ENCODE measurements at regions not wholly inside any gene's neighbourhood (a gene's known extent, or its start where the extent isn't known, plus 50 kb on each side); places are given as distances from the start of the nearest gene placed in this dataset.

DNA sequence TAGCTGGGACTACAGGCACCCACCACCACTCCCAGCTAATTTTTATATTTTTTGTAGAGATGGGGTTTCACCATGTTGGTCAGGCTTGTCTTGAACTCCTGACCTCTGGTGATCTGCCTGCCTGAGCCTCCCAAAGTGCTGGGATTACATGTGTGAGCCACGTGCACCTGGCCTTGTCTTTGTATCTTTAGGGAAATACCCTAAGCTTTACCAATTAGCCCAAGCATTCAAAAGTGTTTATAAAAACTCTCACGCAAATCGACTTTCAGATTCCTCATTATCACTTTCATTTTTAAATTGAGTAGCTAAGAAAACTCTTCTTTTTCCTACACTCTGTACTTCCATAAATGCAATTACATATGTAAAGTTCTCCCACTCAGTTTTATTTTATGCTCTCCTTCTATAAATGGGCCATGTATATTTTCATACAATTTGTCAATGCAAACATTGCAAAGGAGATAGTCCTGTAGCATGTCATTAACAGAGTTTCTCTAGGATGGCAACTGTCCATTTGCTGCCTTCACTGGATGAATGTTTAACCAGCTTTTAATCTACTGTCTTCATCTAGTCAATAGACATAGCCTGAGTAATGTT is 326.2 kb upstream of the LRATD1 start:
- no peaks in the 10 kb centered on the region for H3K36me3 ChIP-seq
- no peak overlapping the region for H3K4me3 ChIP-seq (ENCODE audit: low read depth, low read length)
- H3K27me3 ChIP-seq (ENCODE audit: insufficient read depth, low read depth, severe bottlenecking) = no peaks in the 10 kb centered on the region
- peaks cover 3% of the 10 kb centered on the region for H3K9me3 ChIP-seq (ENCODE audit: severe bottlenecking)
- no peak overlapping the region for H3K27ac ChIP-seq
- DNase-seq = no peak
- TF ChIP-seq, protein P1, sequence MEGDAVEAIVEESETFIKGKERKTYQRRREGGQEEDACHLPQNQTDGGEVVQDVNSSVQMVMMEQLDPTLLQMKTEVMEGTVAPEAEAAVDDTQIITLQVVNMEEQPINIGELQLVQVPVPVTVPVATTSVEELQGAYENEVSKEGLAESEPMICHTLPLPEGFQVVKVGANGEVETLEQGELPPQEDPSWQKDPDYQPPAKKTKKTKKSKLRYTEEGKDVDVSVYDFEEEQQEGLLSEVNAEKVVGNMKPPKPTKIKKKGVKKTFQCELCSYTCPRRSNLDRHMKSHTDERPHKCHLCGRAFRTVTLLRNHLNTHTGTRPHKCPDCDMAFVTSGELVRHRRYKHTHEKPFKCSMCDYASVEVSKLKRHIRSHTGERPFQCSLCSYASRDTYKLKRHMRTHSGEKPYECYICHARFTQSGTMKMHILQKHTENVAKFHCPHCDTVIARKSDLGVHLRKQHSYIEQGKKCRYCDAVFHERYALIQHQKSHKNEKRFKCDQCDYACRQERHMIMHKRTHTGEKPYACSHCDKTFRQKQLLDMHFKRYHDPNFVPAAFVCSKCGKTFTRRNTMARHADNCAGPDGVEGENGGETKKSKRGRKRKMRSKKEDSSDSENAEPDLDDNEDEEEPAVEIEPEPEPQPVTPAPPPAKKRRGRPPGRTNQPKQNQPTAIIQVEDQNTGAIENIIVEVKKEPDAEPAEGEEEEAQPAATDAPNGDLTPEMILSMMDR (IDR thresholded peaks at IDR 0.05; ENCODE audit: low read depth, low read length) = no peak

DNA sequence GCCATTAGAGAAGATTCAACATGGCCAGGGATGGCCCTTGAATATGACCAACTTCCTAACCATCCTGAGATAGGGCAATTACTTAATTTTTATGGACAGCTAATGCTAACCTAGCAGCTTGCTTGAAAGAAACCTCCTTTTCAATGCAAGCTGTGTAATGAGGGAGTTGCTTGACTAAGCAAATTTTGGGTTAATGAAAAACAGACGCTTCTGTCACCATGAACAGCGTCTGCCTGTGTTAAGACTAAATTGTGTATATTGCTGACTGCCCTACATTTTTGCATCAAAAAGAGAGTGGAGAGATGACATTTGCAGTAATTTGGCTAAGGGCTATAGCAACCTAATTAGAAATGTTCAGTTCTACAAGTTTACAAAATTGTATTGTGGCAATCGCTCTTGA is 319.2 kb upstream of the LRATD1 start:
- Histone ChIP-seq H3K4me3 (ENCODE audit: low read depth, low read length) (no peak overlapping the region), H3K27me3 (ENCODE audit: insufficient read depth, low read depth, severe bottlenecking) (no peaks in the 10 kb centered on the region), H3K9me3 (ENCODE audit: severe bottlenecking) (peaks cover 3% of the 10 kb centered on the region), H3K36me3 (no peaks in the 10 kb centered on the region), H3K27ac (no peak overlapping the region)
- TF ChIP-seq, protein P1 (IDR thresholded peaks at IDR 0.05; ENCODE audit: low read depth, low read length) = no peak
- DNase-seq = no peak

DNA sequence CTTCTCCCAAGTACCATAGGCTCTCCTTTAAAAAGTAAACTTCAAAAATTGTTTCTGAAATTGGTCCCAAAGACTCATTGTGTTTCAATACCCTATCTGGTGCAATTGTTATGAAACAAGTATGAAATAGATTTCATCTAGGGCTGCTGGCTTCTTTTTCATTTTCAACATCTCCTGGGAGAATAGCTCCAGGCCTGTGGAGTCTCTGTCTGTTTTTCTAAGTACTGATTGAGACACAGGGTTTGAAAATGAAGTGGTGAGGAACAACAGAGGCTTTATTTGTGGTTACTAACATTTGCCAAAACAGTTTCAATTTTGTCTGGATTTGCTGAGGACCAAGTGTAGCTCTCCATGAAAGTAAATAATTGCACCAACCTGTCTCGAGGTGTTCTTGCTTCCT is 315.9 kb upstream of the LRATD1 start:
- Histone ChIP-seq H3K36me3 (no peaks in the 10 kb centered on the region), H3K27ac (no peak overlapping the region), H3K9me3 (ENCODE audit: severe bottlenecking) (no peaks in the 10 kb centered on the region), H3K27me3 (ENCODE audit: insufficient read depth, low read depth, severe bottlenecking) (no peaks in the 10 kb centered on the region), H3K4me3 (ENCODE audit: low read depth, low read length) (no peak overlapping the region)
- TF ChIP-seq, protein P1 (IDR thresholded peaks at IDR 0.05; ENCODE audit: low read depth, low read length) = no peak
- no peak for DNase-seq

DNA sequence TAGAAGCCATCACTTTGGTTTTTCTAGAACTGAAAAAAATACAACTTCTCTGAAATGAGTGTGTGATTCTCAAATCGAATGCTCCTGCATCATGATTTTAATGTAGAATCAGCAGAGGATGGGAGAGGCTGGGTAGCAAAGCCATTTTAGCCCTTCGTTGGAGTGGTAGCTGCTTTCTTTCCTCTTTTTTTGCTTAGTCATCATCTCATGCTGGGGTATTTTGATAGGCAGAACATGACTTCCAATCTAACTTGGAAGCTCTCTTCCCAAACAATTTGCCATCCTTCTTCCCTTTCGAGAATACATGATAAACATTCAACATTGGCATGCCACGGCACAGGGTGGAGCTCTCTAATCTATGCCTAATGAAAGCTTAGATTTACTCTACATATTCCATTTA is 311.2 kb upstream of the LRATD1 start:
- DNase-seq = no peak
- H3K9me3 ChIP-seq (ENCODE audit: severe bottlenecking) = no peaks in the 10 kb centered on the region
- no peak overlapping the region for H3K27ac ChIP-seq
- no peaks in the 10 kb centered on the region for H3K27me3 ChIP-seq (ENCODE audit: insufficient read depth, low read depth, severe bottlenecking)
- no peaks in the 10 kb centered on the region for H3K36me3 ChIP-seq
- TF ChIP-seq, protein P1 (IDR thresholded peaks at IDR 0.05; ENCODE audit: low read depth, low read length) = no peak
- H3K4me3 ChIP-seq (ENCODE audit: low read depth, low read length) = no peak overlapping the region

DNA sequence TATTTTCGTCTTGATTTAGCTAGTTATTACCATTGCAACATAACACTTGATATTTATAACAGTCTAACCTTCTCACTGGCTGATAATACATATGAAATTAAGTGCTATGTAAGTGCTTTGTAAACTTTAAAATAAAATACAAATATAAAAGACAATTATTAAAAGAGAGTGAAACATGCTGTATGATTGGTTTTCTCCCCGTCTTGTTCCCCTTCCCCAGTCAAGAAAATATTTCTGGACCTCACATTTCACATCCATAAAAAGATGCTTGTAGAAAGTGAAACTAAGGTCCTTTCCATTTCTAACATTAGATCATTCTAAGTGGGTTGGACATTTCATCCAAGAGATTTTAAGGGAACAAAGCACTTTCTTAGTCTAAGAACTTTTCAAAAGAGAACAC is 310.2 kb upstream of the LRATD1 start:
- TF ChIP-seq, protein P1 (IDR thresholded peaks at IDR 0.05; ENCODE audit: low read depth, low read length) = no peak
- no peaks in the 10 kb centered on the region for H3K27me3 ChIP-seq (ENCODE audit: insufficient read depth, low read depth, severe bottlenecking)
- no peak overlapping the region for H3K27ac ChIP-seq
- no peaks in the 10 kb centered on the region for H3K9me3 ChIP-seq (ENCODE audit: severe bottlenecking)
- DNase-seq = no peak
- H3K36me3 ChIP-seq = no peaks in the 10 kb centered on the region
- H3K4me3 ChIP-seq (ENCODE audit: low read depth, low read length) = no peak overlapping the region

DNA sequence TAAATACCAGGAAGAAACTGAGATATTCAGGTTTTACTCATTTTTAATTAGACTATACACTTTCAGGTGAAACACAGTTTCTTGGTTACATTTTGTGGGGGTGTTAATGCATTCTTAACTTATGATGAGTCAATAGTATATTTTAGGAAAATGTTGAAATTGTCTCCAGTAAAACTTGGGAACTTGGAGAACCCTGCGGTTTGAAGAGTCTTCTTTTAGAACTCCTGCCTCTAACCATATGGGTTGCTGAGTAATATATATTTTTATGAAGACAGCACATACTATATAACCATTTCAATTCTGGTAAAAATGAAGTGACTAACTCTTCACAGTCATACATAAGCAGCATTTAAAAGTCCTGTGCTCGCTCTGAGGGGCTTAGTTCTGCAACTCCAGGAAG is 308.2 kb upstream of the LRATD1 start:
- TF ChIP-seq, protein P1 (IDR thresholded peaks at IDR 0.05; ENCODE audit: low read depth, low read length) = no peak
- Histone ChIP-seq H3K36me3 (no peaks in the 10 kb centered on the region), H3K4me3 (ENCODE audit: low read depth, low read length) (no peak overlapping the region), H3K27me3 (ENCODE audit: insufficient read depth, low read depth, severe bottlenecking) (no peaks in the 10 kb centered on the region), H3K27ac (no peak overlapping the region), H3K9me3 (ENCODE audit: severe bottlenecking) (no peaks in the 10 kb centered on the region)
- no peak for DNase-seq
